IMR-90 (cell line): ENCODE measurements at regions not wholly inside any gene's neighbourhood (a gene's known extent, or its start where the extent isn't known, plus 50 kb on each side); places are given as distances from the start of the nearest gene placed in this dataset.

Experiments
- CHD1 ChIP-seq: IDR thresholded peaks from 2 replicates; pipeline ENCODE4 v1.6.1; 2012; ENCODE audit warnings: low read depth, low read length, improper control_type of control experiment
- FOS ChIP-seq: fragments of 150-350 bp; IDR thresholded peaks from 2 replicates; pipeline ENCODE4 v1.6.1; 2016; ENCODE audit warnings: low read depth, low read length
- MAZ ChIP-seq: IDR thresholded peaks from 2 replicates; pipeline ENCODE4 v1.6.1; 2012; ENCODE audit warnings: low read depth, mild to moderate bottlenecking, low read length, improper control_type of control experiment, moderate library complexity, borderline replicate concordance
- MXI1 ChIP-seq: IDR thresholded peaks from 2 replicates; pipeline ENCODE4 v1.6.1; 2012; ENCODE audit warnings: low read depth, mild to moderate bottlenecking, low read length, moderate library complexity, borderline replicate concordance
- POLR2A ChIP-seq: IDR thresholded peaks from 2 replicates; pipeline ENCODE4 v1.6.1; 2012; ENCODE audit warnings: mild to moderate bottlenecking, low read depth, low read length
- RCOR1 ChIP-seq: IDR thresholded peaks from 2 replicates; pipeline ENCODE4 v1.6.1; 2012; ENCODE audit warnings: mild to moderate bottlenecking, low read length, improper control_type of control experiment; ENCODE audit not compliant: insufficient replicate concordance
- RFX5 ChIP-seq: IDR thresholded peaks from 2 replicates; pipeline ENCODE4 v1.8.0; 2012; ENCODE audit warnings: low read depth, mild to moderate bottlenecking, low read length, moderate library complexity
- SMC3 ChIP-seq: fragments of 150-350 bp; IDR thresholded peaks from 2 replicates; pipeline ENCODE4 v1.6.1; 2016; ENCODE audit warnings: low read depth, mild to moderate bottlenecking, antibody characterized with exemption, low read length, moderate library complexity
- USF2 ChIP-seq: fragments of 150-350 bp; IDR thresholded peaks from 2 replicates; pipeline ENCODE4 v1.6.1; 2017; ENCODE audit warnings: mild to moderate bottlenecking, antibody characterized with exemption, low read length, low read depth
- TF ChIP-seq, protein P1 (sequence below): conservative IDR thresholded peaks from 2 replicates; pipeline ENCODE4 v1.5.1; 2012; ENCODE audit warnings: mild to moderate bottlenecking, low read depth, low read length, improper control_type of control experiment

GRCh38 chr12:25768151-25768550 lies 190.3 kb upstream of the RASSF8 start:
- TF ChIP-seq, protein P1, sequence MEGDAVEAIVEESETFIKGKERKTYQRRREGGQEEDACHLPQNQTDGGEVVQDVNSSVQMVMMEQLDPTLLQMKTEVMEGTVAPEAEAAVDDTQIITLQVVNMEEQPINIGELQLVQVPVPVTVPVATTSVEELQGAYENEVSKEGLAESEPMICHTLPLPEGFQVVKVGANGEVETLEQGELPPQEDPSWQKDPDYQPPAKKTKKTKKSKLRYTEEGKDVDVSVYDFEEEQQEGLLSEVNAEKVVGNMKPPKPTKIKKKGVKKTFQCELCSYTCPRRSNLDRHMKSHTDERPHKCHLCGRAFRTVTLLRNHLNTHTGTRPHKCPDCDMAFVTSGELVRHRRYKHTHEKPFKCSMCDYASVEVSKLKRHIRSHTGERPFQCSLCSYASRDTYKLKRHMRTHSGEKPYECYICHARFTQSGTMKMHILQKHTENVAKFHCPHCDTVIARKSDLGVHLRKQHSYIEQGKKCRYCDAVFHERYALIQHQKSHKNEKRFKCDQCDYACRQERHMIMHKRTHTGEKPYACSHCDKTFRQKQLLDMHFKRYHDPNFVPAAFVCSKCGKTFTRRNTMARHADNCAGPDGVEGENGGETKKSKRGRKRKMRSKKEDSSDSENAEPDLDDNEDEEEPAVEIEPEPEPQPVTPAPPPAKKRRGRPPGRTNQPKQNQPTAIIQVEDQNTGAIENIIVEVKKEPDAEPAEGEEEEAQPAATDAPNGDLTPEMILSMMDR: no peak
- TF ChIP-seq USF2: no peak
- TF ChIP-seq POLR2A: no peak
- TF ChIP-seq FOS: no peak
- TF ChIP-seq SMC3: no peak
- no peak for TF ChIP-seq MXI1
- no peak for TF ChIP-seq CHD1
- TF ChIP-seq RCOR1: no peak
- no peak for TF ChIP-seq MAZ
- no peak for TF ChIP-seq RFX5
